ENCODE measurements at regions not wholly inside any gene's neighbourhood (a gene's known extent, or its start where the extent isn't known, plus 50 kb on each side); places are given as distances from the start of the nearest gene placed in this dataset.

DNA sequence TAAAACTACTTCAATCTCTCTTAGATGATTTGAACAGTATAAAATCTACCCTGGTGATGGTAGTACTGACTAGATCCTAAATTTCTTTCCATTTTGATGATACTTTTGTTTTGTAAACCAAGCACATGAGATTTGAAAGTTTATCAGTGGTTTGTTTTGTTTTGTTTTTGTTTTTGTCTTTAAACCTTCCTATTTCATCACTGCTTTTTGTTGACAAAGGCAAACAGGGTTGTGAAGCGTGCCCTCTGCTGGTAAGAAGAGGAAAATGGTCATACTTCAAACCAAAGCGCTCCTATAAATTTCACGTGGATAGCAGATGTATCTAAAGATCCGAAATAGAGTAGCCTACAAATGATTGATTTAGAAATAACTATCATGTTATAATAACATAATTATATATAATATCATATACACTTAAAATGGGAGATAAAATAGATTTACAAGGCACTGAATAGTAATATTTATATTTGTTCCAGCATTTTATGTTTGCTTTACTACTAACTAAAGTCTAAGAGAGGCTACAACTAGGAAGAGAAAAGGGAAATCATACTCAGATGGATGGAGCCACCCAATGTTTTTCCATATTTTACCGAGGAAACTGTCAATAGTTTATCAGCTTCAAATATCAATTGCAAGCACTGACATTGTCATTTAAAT lies 254.0 kb upstream of the USP15 start:
- H3K27ac ChIP-seq (ENCODE audit: control insufficient read depth, insufficient read depth, low read length) = no peak overlapping the region
- no peak overlapping the region for H3K9ac ChIP-seq (ENCODE audit: control insufficient read depth, extremely low read depth, insufficient read depth, low read length)
- dilution Hi-C loops (cut with MboI; ENCODE audit: extremely low pct_ligation_motif_present, low sequenced_read_pairs) = no loop called here
- DNase-seq (ENCODE audit: low read depth, low spot score) (no peak), FAIRE-seq (no peak)
- no peaks in the 10 kb centered on the region for H4K20me1 ChIP-seq (ENCODE audit: control insufficient read depth, extremely low read depth, insufficient read depth, low read length)
- H3K27me3 ChIP-seq (ENCODE audit: control insufficient read depth, extremely low read depth, insufficient read depth, low read length) = no peaks in the 10 kb centered on the region
- no peaks in the 10 kb centered on the region for H3K79me2 ChIP-seq (ENCODE audit: control insufficient read depth, insufficient read depth, low read length)
- H3K4me1 ChIP-seq (ENCODE audit: control insufficient read depth, extremely low read depth, insufficient read depth, low read length) = no peaks in the 10 kb centered on the region
- no peaks in the 10 kb centered on the region for H3K9me1 ChIP-seq (ENCODE audit: control insufficient read depth, extremely low read depth, insufficient read depth, low read length)
- H3K9me3 ChIP-seq (ENCODE audit: control insufficient read depth, low read depth, low read length) = no peaks in the 10 kb centered on the region
- TF ChIP-seq EZH2 (IDR thresholded peaks at IDR 0.05; ENCODE audit: low read length) = no peak
- TF ChIP-seq, protein P1, sequence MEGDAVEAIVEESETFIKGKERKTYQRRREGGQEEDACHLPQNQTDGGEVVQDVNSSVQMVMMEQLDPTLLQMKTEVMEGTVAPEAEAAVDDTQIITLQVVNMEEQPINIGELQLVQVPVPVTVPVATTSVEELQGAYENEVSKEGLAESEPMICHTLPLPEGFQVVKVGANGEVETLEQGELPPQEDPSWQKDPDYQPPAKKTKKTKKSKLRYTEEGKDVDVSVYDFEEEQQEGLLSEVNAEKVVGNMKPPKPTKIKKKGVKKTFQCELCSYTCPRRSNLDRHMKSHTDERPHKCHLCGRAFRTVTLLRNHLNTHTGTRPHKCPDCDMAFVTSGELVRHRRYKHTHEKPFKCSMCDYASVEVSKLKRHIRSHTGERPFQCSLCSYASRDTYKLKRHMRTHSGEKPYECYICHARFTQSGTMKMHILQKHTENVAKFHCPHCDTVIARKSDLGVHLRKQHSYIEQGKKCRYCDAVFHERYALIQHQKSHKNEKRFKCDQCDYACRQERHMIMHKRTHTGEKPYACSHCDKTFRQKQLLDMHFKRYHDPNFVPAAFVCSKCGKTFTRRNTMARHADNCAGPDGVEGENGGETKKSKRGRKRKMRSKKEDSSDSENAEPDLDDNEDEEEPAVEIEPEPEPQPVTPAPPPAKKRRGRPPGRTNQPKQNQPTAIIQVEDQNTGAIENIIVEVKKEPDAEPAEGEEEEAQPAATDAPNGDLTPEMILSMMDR (optimal IDR thresholded peaks at IDR 0.05 in 1 of 3, IDR thresholded peaks at IDR 0.05 in 1 of 3, conservative IDR thresholded peaks at IDR 0.05 in 1 of 3; ENCODE audit: extremely low read depth in 1 of 3, insufficient read depth in 2 of 3, low read length in 3 of 3) = peak; percentile 36 to 61 (median 38)
- H3K4me2 ChIP-seq (ENCODE audit: control insufficient read depth, extremely low read depth, insufficient read depth, low read depth, low read length) = no peak overlapping the region
- H3K4me3 ChIP-seq (ENCODE audit: control insufficient read depth in 2 of 3, extremely low read depth in 1 of 3, insufficient read depth in 2 of 3, low read depth in 1 of 3, low read length in 3 of 3) = no peak overlapping the region
- H3K36me3 ChIP-seq (ENCODE audit: control insufficient read depth in 2 of 2, extremely low read depth in 1 of 2, insufficient read depth in 2 of 2, low read length in 2 of 2) = no peaks in the 10 kb centered on the region
- no peak overlapping the region for H2AFZ ChIP-seq (ENCODE audit: control insufficient read depth, low read length)

DNA sequence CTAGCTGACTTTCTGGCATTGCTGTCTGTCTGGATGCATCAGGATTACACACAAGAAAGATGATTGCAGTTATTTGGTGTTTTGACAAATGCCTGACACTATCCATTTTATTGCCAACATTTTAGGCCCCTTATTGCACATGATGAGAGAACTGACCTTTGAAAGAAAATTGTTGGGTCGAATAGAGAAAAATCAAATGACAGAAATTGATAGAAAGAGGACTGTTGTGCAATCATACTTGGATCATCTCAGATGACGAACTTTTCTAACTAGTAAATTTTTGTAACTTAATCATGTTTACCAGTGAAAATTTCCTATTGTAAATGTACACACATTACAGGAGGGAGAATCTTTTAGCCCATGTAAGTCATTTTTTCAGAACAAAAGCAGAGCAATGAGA lies 251.5 kb upstream of the USP15 start:
- Histone ChIP-seq H3K9me3 (ENCODE audit: control insufficient read depth, low read depth, low read length) (no peaks in the 10 kb centered on the region), H3K4me2 (ENCODE audit: control insufficient read depth, extremely low read depth, insufficient read depth, low read depth, low read length) (no peak overlapping the region), H3K36me3 (ENCODE audit: control insufficient read depth in 2 of 2, extremely low read depth in 1 of 2, insufficient read depth in 2 of 2, low read length in 2 of 2) (no peaks in the 10 kb centered on the region), H3K79me2 (ENCODE audit: control insufficient read depth, insufficient read depth, low read length) (no peaks in the 10 kb centered on the region), H3K4me3 (ENCODE audit: control insufficient read depth in 2 of 3, extremely low read depth in 1 of 3, insufficient read depth in 2 of 3, low read depth in 1 of 3, low read length in 3 of 3) (no peak overlapping the region), H4K20me1 (ENCODE audit: control insufficient read depth, extremely low read depth, insufficient read depth, low read length) (no peaks in the 10 kb centered on the region), H2AFZ (ENCODE audit: control insufficient read depth, low read length) (no peak overlapping the region), H3K27ac (ENCODE audit: control insufficient read depth, insufficient read depth, low read length) (no peak overlapping the region), H3K9ac (ENCODE audit: control insufficient read depth, extremely low read depth, insufficient read depth, low read length) (no peak overlapping the region), H3K9me1 (ENCODE audit: control insufficient read depth, extremely low read depth, insufficient read depth, low read length) (no peaks in the 10 kb centered on the region), H3K4me1 (ENCODE audit: control insufficient read depth, extremely low read depth, insufficient read depth, low read length) (no peaks in the 10 kb centered on the region), H3K27me3 (ENCODE audit: control insufficient read depth, extremely low read depth, insufficient read depth, low read length) (no peaks in the 10 kb centered on the region)
- TF ChIP-seq EZH2 (IDR thresholded peaks at IDR 0.05; ENCODE audit: low read length) = no peak
- TF ChIP-seq, protein P1 (optimal IDR thresholded peaks at IDR 0.05 in 1 of 3, IDR thresholded peaks at IDR 0.05 in 1 of 3, conservative IDR thresholded peaks at IDR 0.05 in 1 of 3; ENCODE audit: extremely low read depth in 1 of 3, insufficient read depth in 2 of 3, low read length in 3 of 3) = no peak
- no peak for DNase-seq (ENCODE audit: low read depth, low spot score)
- dilution Hi-C loops (cut with MboI; ENCODE audit: extremely low pct_ligation_motif_present, low sequenced_read_pairs) = no loop called here
- no peak for FAIRE-seq
